ENCODE measurements at regions not wholly inside any gene's neighbourhood (a gene's known extent, or its start where the extent isn't known, plus 50 kb on each side); places are given as distances from the start of the nearest gene placed in this dataset.
"Not testable (repeated sequence)": the region's sequence is repeated elsewhere in the genome, so short reads cannot be mapped to it uniquely, and the experiment has no call there.

DNA sequence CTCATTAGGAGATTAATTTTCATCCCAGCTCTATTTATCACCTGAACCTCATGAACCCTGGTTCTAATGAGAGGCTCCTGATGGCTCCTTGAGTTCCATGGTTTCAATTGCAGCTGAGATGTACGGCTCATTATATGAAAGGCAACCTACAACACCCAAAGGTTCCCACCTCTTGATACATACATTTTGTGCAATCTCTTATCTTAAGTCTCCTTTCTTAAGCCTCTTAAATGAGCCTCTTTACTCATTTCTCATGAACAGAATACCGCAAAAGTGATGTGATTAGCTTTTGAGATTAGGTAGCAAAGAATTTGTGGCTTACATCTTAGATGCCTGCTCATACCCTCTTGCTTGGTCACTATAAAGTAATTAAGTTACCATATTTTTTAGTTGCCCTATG, 1964.0 kb upstream of the CDH6 start:
- no peak for TF ChIP-seq ZFX (IDR thresholded peaks at IDR 0.05; ENCODE audit: borderline replicate concordance)
- TF ChIP-seq, protein P1, sequence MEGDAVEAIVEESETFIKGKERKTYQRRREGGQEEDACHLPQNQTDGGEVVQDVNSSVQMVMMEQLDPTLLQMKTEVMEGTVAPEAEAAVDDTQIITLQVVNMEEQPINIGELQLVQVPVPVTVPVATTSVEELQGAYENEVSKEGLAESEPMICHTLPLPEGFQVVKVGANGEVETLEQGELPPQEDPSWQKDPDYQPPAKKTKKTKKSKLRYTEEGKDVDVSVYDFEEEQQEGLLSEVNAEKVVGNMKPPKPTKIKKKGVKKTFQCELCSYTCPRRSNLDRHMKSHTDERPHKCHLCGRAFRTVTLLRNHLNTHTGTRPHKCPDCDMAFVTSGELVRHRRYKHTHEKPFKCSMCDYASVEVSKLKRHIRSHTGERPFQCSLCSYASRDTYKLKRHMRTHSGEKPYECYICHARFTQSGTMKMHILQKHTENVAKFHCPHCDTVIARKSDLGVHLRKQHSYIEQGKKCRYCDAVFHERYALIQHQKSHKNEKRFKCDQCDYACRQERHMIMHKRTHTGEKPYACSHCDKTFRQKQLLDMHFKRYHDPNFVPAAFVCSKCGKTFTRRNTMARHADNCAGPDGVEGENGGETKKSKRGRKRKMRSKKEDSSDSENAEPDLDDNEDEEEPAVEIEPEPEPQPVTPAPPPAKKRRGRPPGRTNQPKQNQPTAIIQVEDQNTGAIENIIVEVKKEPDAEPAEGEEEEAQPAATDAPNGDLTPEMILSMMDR (IDR thresholded peaks at IDR 0.05): no peak
- no peak overlapping the region for H3K27ac ChIP-seq

DNA sequence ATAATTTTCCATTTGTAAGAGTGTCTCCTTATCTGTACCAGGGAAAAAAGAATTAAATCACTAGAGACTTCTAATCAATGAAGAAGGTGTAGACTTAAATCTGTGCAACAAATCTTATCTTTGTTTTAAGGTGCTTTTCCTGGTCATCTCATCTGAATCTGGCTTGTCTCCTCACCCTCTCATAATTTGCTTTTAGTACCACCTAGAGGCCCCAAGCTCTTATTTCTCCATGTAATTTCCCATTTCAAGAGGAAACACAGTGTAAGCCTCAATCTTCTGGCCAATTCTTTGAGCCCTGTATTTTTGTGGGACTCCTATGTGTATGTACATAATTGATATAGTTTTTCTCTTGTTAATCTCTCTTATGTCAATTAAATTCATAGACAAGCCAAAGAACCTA, 1975.3 kb upstream of the CDH6 start:
- TF ChIP-seq, protein P1 (IDR thresholded peaks at IDR 0.05): no peak
- no peak for TF ChIP-seq ZFX (IDR thresholded peaks at IDR 0.05; ENCODE audit: borderline replicate concordance)
- no peak overlapping the region for H3K27ac ChIP-seq

DNA sequence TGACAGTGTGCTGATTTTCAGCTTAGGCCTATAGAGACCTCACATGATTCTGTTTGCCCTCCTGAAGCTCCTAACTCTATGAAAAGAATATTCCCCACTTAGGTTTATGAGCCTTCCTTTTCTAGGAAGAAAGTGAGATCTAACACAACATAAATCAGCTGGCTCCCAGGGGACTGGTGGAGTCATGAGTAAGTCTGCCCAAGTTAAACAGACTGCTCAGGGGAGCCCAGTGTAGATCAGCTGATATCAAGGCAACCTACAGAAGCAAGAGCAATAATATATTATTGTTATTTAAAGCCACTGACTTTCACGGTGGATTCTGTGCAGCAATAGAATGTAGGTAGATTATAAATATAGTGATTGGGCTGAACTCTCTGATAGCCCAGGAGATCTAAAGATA, 1978.6 kb upstream of the CDH6 start:
- no peak overlapping the region for H3K27ac ChIP-seq
- no peak for TF ChIP-seq ZFX (IDR thresholded peaks at IDR 0.05; ENCODE audit: borderline replicate concordance)

- TF ChIP-seq ZFX (IDR thresholded peaks at IDR 0.05; ENCODE audit: borderline replicate concordance): no peak
These were observed 1980.0 kb upstream of the CDH6 start for GRCh38 chr5:29213475-29213874.

DNA sequence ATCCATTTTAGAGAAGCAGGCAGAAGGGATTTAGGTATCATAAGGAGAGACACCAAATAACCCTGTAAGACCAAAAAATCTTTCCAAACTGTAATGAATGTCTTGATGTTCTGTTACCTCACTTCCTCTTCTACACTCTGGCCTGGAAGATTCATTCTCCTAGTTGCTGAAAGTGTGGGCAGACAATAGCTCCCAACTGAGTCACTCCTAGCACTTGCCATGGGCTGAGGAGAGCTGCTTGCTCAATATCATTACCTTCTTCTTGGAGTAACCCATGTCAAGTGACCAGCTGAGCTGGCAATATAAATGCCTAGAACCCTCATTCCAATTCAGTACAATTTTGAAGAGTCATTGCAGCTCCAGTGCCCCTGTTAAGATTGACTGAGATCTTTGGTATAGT, 1985.5 kb upstream of the CDH6 start:
- TF ChIP-seq, protein P1 (IDR thresholded peaks at IDR 0.05): no peak
- TF ChIP-seq ZFX (IDR thresholded peaks at IDR 0.05; ENCODE audit: borderline replicate concordance): no peak
- H3K27ac ChIP-seq: no peak overlapping the region

More at GRCh38 chr5:29213475-29213874, 1980.0 kb upstream of the CDH6 start:
- no peak overlapping the region for H3K27ac ChIP-seq

DNA sequence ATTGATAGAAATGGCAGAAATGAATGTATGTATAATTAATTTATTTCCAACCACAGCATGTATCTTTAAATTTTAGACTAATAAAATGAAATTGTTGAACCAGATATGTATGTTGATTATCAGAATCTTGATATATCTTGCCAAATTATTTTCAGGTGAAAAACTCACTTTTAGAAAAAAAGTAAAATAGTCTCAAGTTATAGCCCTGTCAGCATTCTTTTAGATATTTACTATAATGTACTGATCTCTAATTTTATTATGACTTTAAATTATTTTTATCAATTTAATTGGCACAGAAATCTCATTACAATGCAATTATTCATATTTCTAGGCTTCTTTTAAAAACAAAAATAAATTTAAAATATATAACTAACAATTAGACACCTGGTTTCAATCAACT, 1990.4 kb upstream of the CDH6 start:
- H3K27ac ChIP-seq: no peak overlapping the region
- TF ChIP-seq, protein P1 (IDR thresholded peaks at IDR 0.05): no peak
- TF ChIP-seq ZFX (IDR thresholded peaks at IDR 0.05; ENCODE audit: borderline replicate concordance): no peak

DNA sequence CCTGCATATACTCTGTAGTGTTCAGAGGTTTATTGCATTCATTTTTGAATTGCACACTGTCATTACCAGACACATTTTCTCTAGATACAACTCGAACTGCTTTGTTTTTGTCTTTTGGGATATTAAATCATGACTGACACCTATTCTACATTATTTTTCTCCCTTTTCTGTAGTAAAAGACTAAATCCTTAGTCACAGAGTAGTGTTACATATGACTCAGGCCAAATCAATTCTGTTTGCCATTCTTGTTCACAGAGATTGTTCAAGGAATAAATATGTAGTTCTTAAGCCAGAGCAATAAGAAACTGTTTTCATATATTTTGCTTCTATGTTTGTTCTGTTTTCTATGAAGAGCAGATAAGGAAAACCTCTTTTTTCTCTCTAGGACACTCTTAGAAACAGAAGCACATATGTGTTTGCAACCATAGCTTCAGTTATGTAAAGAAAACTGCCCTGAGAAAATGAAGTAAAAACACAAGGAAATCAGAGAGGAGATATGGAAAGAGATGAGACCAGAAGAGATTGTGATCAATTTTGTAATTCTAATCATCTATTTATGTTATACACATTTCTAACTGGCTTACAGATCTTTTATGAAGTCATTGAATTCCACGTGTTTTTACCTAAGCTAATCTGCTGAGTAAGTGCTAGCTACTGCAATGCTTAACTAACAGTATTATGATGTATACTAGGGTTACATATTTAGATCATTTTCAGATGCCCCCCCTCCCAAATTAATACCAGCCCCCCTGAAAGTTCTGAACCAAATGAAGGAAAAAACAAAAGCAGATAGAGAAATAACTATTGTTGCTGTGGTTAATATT, 1995.6 kb upstream of the CDH6 start:
- TF ChIP-seq, protein P1 (IDR thresholded peaks at IDR 0.05): no peak
- no peak for TF ChIP-seq ZFX (IDR thresholded peaks at IDR 0.05; ENCODE audit: borderline replicate concordance)
- H3K27ac ChIP-seq: no peak overlapping the region

DNA sequence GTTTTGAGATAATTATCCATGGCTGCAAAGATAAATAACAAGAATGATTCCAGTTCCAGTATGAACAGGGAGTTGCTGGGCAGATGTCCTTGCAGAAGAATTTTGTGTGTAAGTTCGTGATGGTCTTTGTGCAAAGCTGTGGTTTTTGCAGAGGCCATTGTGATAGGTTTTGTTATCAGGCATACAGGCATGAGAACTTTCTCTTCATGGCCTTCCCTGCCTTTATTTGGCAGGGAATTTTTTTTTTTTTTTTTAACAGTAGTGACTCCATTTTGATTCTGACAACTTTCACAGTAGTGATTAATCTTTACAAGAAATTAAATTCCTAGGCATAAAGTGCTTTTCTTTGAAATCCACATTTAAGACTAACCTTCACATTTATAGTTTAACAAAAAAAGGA, 1999.5 kb upstream of the CDH6 start:
- no peak for TF ChIP-seq ZFX (IDR thresholded peaks at IDR 0.05; ENCODE audit: borderline replicate concordance)
- TF ChIP-seq, protein P1 (IDR thresholded peaks at IDR 0.05): no peak
- no peak overlapping the region for H3K27ac ChIP-seq

DNA sequence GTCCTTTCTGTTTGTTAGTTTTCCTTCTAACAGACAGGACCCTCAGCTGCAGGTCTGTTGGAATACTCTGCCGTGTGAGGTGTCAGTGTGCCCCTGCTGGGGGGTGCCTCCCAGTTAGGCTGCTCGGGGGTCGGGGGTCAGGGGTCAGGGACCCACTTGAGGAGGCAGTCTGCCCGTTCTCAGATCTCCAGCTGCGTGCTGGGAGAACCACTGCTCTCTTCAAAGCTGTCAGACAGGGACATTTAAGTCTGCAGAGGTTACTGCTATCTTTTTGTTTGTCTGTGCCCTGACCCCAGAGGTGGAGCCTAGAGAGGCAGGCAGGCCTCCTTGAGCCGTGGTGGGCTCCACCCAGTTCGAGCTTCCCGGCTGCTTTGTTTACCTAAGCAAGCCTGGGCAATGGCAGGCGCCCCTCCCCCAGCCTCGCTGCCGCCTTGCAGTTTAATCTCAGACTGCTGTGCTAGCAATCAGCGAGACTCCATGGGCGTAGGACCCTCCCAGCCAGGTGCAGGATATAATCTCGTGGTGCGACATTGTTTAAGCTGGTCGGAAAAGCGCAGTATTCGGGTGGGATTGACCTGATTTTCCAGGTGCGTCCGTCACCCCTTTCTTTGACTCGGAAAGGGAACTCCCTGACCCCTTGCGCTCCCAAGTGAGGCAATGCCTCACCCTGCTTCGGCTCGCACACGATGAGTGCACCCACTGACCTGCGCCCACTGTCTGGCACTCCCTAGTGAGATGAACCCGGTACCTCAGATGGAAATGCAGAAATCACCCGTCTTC, 2002.0 kb upstream of the CDH6 start:
- H3K27ac ChIP-seq: not testable (repeated sequence)

DNA sequence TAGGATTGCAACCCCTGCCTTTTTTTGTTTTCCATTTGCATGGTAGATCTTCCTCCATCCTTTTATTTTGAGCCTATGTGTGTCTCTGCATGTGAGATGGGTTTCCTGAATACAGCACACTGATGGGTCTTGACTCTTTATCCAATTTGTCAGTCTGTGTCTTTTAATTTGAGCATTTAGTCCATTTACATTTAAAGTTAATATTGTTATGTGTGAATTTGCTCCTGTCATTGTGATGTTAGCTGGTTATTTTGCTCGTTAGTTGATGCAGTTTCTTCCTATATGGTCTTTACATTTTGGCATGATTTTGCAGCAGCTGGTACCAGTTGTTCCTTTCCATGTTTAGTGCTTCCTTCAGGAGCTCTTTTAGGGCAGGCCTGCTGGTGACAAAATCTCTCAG, 2003.1 kb upstream of the CDH6 start:
- H3K27ac ChIP-seq: not testable (repeated sequence)

GRCh38 chr5:29186380-29186779, 2007.1 kb upstream of the CDH6 start:
- H3K27ac ChIP-seq: not testable (repeated sequence)
